Right lobe of liver (tissue), 4 donors: ENCODE measurements at regions not wholly inside any gene's neighbourhood (a gene's known extent, or its start where the extent isn't known, plus 50 kb on each side); places are given as distances from the start of the nearest gene placed in this dataset.

Experiments used
- CTCF ChIP-seq, 4 donors: fragments of 200-600 bp in 3 of 4; fragments of 450-650 bp in 1 of 4; IDR thresholded peaks; one replicate each; pipeline versions ENCODE4 v1.5.1 to v1.8.0; 2016 to 2022; ENCODE audit warnings: antibody characterized with exemption in 4 of 4, mild to moderate bottlenecking in 2 of 4
- POLR2A ChIP-seq: fragments of 450-650 bp; IDR thresholded peaks from one replicate; pipeline ENCODE4 v1.6.1; 2017; ENCODE audit warnings: antibody characterized with exemption, mild to moderate bottlenecking
- donor health status: DM: no; HTN: no; CAD: no.
- donor health status: DM: no; HTN: no; CAD: no.
- donor health status: DM: no; HTN: yes; CAD: no.

- TF ChIP-seq POLR2A (no peak), CTCF (IDR thresholded peaks at IDR 0.05) (no peak)
These were observed 96.2 kb upstream of the CTAGE1 start for GRCh38 chr18:22513721-22514481.
